ENCODE measurements at regions not wholly inside any gene's neighbourhood (a gene's known extent, or its start where the extent isn't known, plus 50 kb on each side); places are given as distances from the start of the nearest gene placed in this dataset.
"Not testable (repeated sequence)": the region's sequence is repeated elsewhere in the genome, so short reads cannot be mapped to it uniquely, and the experiment has no call there.

DNA sequence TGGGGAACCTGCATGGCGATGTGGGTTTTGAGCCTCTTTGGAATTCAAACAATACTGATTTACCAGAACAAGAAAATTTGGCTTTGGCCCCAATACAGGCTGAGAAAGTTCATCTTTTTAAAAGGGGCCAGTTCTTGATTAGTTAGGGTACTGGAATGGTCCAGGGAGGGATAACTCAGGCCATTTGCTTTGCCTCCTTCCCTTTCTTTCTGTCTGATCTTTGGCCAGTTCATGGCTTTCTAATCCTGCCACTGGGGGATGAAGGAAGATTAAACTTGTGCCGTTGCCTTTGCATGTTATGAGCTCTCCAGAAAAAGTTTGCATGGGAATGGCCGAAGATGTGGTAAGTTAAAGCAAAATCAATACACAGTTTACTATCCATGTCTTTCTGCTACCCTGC is 78.4 kb downstream of the ADAMTS15 start:
- DNase-seq (ENCODE audit: low read depth) = no peak

DNA sequence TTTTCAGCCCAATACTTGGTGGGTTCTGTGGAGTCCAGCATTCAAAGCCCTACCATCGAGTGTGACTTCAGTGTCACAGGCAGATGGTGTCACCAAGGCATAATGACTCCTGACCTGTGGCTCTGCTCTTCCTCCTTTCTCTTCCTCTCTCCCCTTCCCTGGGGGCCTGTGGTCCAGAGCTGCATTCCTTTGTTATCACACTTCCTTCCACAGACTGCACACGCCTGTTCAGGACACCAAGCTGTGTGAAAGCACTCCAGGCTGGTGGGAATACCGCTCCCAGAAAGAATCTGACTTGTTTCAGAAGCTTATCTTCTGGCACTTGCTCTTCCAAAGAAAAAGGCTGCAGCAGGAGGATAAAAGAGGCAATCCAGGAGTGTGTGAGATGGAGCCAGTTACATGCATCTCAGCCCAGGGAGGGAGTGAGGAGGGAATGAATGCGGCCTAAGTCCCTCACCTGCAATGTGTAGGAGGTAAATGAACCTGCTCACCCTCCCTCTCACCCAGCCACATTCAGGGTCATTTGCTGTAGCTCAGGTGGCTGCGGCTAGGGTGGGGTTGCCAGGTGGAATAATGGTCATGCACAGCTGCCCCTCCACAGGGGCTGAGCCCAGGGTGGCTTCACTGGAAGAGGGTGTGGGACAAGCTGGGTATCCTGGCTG is 79.3 kb downstream of the ADAMTS15 start:
- no peak for DNase-seq (ENCODE audit: low read depth)

DNA sequence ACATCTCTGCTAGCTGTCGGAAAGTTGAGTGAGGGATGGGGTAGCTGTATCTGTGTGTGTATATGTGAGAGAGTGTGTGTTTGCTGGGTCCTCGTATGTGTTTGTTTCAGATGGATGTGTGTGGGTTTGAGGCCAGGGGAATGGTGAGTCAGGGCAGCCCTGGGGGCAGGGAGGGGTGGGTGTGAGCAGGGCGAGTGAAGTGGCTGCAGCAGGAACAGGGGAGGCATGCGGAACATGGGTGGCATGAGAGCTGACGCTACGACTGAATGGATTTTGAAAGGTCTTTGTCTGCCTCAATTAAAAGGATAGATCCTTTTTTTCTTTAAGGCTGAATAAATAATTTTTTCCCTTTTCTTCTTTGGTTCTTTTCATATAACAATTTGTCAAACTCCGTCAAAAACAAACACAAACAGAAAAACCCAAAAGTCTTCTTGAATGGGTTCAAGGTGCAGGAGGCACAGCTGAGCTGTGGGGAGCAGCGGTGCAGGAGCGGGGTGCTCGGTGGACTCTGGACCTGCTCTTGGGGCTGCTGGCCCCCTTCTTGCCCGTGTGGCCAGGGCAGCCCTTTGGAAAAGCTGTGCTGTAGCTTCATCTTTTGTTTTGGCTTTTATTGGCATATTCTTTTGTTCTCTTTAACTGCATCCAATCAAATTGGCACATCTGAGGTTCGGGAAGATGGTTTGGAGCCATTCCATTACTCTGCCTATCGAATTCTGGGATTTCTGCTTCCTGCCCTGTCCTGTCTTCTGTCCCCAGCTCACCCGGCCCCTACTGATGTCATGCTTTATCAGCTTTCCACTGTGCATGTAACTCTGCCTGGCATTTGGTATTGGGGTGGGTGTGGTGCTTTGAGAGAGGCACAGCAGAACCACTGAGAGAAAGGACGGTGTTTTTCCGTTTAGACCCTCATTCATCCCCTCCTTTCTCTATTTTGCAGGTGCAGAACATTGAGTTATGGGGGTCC is 80.1 kb downstream of the ADAMTS15 start:
- DNase-seq (ENCODE audit: low read depth) = peak; percentile 69

DNA sequence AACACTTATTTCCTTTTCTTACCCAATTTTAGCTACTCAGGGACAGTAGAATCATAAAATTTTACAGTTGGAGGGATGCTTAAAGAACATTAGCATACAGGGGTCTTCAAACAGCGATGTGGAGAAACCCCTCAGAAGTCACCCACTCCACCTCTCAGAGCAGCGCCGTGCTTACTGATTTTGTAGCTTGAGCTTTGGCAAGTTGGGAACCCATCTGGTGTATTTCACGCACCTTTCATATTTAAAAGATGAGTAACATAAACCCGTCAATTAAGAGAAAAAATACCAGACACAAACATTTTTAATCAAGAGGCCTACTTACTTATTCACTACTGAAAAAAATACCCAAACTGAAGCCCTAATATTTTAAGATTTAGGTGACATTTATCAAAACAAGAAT is 80.9 kb downstream of the ADAMTS15 start:
- no peak for DNase-seq (ENCODE audit: low read depth)

DNA sequence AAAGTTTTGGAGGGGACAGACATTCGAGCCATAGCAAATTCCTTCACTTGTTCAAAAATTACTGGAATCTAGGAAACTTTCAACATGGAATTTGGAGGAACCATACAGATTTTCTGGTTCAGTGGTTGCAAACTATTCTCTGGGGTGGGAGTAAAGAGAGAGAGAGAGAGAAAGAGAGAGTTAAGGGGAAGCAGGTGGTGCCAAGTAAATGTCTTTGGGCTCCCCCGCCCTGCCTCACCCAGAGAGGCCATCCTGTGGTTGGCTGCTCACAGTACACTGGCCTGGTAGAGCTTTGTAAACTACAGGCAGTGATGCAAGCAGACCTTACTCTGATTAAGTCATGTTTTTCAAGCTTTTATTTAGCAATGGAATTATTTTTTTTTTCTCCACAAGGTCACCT is 82.6 kb downstream of the ADAMTS15 start:
- DNase-seq (ENCODE audit: low read depth) = peak; percentile 90

DNA sequence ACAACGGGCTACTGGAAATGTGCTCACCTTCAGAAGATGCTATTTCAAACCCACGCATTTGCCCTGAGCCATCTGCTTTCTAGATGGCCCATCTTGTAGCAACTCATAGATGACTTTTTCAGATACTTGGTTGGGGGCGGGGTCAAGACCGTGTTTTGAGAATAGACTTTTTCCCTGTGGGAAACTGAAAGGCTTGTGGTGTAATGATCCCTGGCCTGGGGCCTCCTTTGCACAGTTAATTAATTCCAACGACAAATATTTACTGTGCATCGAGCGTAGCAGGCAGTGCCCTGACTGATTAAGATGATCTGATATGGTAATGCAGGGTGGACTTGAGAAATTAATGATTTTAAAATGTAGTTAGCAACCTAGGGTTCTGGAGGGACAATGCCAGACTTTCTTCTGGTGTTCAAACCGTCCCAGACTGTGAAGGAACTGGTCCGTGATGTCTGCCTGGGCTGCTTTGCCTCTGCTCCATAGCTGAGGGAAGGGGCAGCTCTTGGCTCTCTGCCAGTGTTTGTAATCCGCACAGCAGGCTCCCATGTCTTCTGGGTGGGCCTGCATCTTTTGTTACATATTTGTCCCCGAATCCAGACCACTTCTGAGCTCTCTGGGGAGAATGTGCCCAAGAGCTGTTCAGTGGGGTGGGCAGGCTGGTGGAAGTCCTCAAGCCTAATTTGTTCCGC is 84.8 kb downstream of the ADAMTS15 start:
- peak; percentile 76 for DNase-seq (ENCODE audit: low read depth)

DNA sequence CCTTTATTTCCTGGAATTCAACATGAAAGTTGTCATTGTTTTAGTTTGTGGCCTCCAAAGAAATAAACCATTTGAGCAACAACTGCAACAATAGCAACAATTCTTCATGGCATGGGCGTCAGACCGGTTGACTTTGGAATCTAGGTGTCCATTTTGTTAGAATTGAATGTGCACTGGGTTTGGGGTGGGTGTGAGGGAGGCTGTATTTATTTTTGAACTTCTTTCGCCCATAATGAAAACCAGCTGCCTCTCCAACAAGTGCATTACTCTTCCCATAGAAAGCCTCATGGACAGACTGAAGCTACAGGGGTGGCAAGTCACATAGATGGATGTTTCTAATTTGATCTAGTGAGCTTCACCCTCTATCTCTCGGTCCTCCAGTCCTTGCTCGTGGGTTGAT is 85.4 kb downstream of the ADAMTS15 start:
- DNase-seq (ENCODE audit: low read depth) = no peak

DNA sequence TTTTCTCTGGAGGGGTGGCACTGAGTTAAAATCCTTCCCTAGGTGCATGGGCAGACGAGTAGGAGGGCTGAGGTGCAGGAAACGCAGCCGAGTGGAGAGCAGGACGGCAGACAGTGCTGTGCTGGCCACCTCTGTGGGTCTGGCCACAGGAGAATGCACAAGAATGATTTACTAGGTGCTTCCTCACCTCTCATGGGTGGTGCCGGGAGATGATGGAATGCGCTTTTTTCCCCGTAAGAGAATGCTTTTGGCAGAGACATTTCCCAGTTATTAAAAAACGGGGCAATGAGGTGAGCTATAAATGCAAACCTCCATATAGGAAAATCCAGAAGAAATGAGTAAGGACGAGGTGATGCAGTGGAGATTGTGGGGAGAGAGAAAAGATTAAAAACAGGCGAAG is 86.1 kb downstream of the ADAMTS15 start:
- peak; percentile 57 for DNase-seq (ENCODE audit: low read depth)

DNA sequence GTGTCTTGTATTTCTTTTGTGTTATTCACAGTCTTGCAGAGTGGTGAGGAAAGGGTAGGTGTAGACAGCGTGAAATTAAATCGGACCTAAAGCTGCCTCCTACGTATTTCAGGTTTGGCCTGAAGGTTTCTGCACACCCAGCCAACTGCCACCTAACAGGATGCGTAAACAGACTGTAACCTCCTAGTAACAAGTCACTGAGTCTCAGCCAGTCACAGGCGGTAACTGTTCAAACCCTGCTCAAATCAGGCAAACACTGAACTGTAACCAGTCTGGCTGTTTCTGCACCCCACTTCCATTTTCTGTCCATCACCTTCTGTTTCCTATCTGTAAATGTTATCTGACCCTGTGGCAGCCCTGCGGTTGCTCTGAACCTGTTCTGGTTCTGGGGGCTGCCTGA is 87.1 kb downstream of the ADAMTS15 start:
- DNase-seq (ENCODE audit: low read depth) = peak; percentile 47

DNA sequence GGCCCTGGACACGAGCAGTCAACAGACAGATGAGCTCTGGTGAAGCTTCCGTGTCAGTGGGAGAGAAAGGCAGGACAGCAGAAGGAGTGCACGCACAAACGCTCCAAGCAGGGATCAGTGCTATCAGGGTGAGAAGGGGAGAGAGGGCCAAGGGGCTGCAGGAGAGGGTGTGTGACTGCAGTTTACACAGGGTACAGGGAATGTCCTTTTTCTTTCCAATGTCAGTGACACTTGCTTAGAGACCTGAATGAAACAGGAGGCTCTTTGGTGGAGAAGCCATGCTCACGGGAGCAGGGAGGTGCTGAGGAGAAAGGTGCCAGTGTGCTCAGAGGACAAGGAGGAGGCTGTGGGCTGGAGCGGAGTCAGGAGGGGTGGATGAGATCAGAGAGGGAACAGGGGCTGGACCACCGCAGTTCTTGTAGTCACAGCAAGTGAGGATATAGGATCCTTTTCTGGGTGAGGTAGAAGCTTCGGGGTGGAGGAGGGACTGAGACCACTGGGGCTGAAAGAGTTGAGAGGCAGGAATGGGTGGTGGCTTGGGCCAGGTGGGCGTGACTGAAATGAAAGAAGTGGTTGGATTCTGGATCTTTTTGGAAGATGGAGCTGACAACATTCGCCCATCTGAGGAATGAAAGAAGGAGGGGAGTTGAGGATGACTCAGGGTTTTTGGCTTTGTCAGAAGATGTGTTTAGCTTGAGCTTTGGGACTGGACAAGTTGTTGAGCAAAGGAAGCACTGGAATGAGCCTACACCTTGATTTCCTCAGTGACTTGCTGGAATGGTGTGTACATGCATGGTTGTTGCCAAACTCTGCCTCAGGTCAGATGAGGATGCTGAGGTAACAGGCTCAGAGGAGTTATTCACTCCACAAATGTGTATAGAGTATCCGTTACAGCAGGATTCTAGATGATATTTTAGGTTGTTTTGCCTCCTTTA is 87.9 kb downstream of the ADAMTS15 start:
- DNase-seq (ENCODE audit: low read depth) = peak; percentile 50

DNA sequence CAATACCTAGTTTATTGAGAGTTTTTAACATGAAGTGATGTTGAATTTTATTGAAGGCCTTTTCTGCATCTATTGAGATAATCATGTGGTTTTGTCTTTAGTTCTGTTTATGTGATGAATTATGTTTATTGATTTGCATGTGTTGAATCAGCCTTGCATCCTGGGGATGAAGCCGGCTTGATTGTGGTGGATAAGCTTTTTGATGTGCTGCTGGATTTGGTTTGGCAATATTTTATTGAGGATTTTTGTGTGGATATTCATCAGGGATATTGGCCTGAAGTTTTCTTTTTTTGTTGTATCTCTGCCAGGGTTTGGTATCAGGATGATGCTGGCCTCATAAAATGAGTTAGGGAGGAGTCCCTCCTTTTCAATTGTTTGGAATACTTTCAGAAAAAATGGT is 91.2 kb downstream of the ADAMTS15 start:
- DNase-seq (ENCODE audit: low read depth) = not testable (repeated sequence)

DNA sequence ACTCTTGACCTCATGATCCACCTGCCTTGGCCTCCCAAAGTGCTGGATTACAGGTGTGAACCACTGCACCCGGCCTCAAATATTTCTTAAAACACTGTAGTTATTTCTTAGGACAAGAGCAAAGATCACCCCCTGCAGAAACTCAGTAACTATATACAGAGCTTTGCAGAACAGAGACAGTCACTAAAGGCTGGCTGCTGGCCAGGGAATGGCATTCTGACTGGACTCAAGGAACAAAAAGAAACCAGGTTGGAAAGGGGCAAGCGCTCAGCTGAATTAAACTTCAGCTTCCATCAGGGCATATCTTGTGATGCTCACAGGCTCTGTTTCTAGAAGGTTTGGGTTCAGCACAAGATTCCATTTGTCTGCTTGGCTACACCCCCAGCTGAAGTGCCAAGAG is 95.8 kb downstream of the ADAMTS15 start:
- DNase-seq (ENCODE audit: low read depth) = no peak

DNA sequence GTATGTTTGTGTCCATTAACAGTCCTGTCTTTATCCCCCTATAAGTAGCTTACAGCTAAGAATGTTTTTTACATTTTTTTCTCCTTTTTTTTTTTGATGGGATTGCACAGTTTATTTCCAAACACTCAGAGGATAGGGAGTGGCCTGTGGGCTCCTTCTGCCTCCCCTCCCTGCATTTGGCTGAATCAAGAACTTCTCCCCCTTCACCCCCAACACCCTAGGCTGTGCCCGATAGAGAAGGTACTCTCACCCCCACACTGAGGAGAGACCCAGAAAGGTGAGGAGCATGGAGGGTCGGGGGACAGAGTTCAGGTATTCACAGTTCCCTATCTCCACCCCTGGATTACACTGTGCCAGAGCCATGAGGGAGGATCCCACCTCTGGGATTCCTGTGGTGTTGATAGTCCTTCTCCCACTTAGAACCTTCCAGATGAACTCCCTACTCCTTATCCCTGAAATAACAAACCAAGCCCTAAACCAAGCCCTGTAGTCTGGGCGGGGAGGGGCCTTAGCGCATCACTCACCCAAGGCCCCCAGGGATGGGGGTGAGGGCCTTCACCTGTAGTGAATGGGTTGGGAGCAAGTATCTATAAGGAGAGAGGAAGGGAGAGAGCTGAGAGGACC is 97.1 kb downstream of the ADAMTS15 start:
- DNase-seq (ENCODE audit: low read depth) = no peak

DNA sequence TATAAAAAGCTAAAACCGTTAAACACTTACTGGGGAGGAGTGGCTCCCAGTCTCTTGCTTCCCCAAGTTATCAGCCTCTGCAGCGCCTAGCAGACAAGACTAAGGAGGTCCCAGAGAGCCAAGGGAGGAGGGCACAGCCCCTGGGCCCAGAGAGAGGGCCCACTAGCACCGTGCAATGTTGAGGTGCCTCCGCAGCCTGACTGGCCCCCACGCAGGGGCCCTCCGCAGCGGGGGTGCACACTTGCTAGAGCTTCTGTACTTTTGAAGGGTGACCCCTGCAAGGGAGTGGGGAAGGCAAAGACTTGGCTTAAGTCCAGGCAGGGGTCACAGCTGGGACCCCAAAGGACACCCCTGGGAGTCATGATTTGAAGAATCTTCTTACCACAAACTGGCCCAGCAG is 98.0 kb downstream of the ADAMTS15 start:
- no peak for DNase-seq (ENCODE audit: low read depth)

DNA sequence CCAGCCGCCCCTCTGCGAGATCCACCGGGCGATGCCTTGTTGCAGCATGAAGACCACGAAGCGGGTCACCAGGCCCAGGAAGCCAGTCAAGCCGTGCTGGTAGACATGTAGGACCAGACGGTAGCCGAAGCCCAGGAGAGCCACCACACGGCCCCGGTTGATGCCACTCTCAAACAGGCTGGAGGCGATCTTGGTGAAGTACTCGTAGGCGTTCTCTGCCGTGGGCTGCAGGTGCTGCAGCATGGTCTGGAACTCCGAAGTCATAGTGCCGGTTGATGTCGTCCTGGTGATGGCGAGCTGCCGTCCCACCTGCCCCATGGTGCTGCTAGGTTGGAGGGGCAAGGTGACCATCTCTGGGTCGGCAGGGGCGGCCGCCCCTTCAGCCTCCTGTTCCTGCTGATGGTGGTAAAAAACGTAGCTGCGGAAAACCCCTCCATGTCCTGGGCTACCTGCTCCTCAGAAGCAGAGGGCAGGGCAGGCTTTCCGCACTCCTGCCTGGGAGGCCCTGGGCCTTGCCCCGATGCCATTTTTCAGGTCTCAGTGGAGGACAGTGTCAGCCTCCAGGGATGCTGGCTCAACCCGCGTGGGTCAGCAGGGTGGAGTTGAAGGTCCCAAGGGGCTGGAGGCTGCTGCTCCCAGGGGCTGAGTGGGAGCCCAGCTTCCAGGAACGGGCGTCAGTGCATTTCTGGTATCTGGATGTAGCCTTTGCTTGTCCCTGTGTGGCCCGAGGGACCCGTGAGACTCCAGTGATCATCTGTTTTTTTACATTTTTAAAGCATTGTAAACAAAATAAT is 98.7 kb downstream of the ADAMTS15 start:
- no peak for DNase-seq (ENCODE audit: low read depth)

DNA sequence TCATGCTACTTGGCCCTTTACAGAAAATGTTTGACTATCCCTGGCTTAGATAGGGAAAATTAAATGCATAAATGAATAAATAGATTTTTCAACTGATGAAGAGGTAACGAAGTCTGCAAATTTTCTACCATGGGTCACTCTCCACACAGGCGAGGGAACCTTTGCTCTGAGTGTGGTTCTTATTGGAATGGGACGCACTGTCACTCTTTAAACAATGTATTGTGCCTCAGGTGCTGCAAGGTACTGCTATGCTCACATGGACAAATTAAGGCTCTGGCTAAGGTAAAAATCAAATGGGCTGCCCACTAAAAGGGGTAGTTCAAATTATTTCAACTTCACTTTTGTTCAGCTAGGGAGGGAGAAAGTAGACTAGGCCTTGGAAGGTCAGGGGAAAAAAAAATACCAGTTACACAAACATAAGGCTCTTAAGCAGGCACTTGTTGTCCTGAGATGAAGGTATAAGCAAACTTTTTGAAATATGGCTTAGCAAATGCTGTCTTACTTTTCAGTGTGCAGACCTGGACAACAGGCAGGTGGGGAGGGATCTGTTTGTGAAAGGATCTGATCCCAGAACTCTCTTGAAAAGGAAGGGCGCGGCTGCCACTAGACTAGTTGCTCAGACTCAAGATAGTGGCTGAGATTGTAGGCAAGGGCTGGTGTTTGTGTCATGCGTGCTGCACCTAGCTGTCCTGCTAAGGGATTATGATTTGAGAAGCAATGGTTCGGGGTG is 99.5 kb downstream of the ADAMTS15 start:
- no peak for DNase-seq (ENCODE audit: low read depth)

DNA sequence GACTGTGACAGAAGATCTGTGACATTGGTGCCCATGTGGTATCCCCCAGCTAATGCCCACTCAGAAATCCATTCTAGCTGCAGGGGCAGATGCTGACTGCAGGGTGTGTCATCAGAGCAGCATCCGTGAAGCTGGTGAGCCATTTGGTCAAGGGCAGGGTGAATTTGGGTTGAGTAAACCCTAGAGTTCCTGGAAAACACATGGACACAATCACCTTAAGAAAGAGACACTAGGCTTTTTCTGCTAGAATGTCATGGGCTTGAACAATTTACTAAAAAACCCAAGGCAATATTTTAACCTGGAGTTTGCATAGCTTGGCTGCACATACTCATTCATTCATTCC is 100.0 kb downstream of the ADAMTS15 start:
- DNase-seq (ENCODE audit: low read depth) = peak; percentile 32

DNA sequence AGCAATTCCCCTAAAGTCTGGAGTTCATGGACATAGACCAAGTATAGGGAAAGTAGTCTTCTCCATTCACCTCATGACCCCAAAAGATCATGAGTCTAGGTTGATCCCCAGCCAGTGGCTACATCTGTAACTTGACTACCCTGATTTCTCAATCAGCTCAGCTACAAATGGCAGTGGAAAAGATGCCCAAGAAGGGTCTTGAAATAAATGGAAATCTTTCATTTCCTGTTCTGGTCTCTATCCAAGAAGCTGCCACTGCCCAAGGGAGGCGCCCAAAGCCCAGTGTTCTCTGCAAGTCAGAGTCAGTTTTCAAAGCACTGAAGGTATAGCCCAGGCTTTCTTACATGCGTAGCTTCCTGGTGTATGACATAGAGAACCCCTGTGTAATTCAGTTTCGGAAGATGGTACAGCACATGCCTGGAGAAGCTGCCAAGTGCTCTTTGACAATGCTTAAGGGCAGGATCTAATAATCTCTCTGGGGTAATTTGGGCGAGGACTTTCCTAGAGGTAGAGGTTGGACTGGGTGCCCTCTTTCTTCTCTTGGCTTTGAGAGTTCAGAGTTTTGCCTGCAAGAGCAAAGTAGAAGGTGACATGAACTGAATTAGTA is 101.1 kb downstream of the ADAMTS15 start:
- no peak for DNase-seq (ENCODE audit: low read depth)

DNA sequence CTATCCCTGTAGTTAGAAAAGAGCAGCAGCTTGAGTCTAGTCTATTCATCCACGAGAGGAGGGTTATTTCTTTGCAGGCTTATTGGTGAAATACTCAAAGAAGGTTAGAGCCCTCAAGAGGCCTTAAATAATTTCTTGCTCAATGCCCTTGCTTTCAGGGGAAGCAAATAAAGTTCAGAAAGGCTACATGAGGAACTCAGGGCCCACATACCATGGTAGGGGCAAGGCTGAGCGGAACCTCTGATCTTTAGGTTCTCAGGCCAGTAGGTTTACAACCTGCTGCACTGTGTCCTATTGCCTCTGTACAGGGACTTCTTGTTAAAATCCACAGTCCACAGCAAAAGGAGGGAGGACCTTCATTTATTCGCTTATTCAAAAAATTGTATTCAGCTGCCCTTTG is 101.7 kb downstream of the ADAMTS15 start:
- no peak for DNase-seq (ENCODE audit: low read depth)

Data from renal cortical epithelial cell (primary cell).